GF-D8 (cell line): ENCODE measurements at regions not wholly inside any gene's neighbourhood (a gene's known extent, or its start where the extent isn't known, plus 50 kb on each side); places are given as distances from the start of the nearest gene placed in this dataset.
"Not testable (repeated sequence)": the region's sequence is repeated elsewhere in the genome, so short reads cannot be mapped to it uniquely, and the experiment has no call there.

ENCODE experiments used
- DNase-seq: peaks from one replicate; lab custom pipeline; 2025; lab: John Stamatoyannopoulos, UW

- DNase-seq, result no peak
Observed at GRCh38 chr11:98155696-98156095, 865.1 kb upstream of the CNTN5 start.

GRCh38 chr11:98177925-98178324 is 842.8 kb upstream of the CNTN5 start:
- DNase-seq, result no peak

- DNase-seq, result no peak
Observed at GRCh38 chr11:98180511-98180910, 840.2 kb upstream of the CNTN5 start.

GRCh38 chr11:98180921-98181320 is 839.8 kb upstream of the CNTN5 start:
- DNase-seq, result no peak

- DNase-seq, result no peak
Observed at GRCh38 chr11:98183034-98183433, 837.7 kb upstream of the CNTN5 start.

- DNase-seq, result no peak
Observed at GRCh38 chr11:98185245-98185644, 835.5 kb upstream of the CNTN5 start.

GRCh38 chr11:98194611-98195010 is 826.1 kb upstream of the CNTN5 start:
- DNase-seq, result no peak

- DNase-seq, result no peak
Observed at GRCh38 chr11:98195300-98195699, 825.4 kb upstream of the CNTN5 start.

- no peak for DNase-seq
Observed at GRCh38 chr11:98207086-98207485, 813.7 kb upstream of the CNTN5 start.

GRCh38 chr11:98227278-98227677 is 793.5 kb upstream of the CNTN5 start:
- no peak for DNase-seq

GRCh38 chr11:98230678-98231077 is 790.1 kb upstream of the CNTN5 start:
- no peak for DNase-seq

GRCh38 chr11:98234698-98235097 is 786.1 kb upstream of the CNTN5 start:
- no peak for DNase-seq

GRCh38 chr11:98243897-98244296 is 776.9 kb upstream of the CNTN5 start:
- no peak for DNase-seq

- DNase-seq, result no peak
Observed at GRCh38 chr11:98260983-98261382, 759.8 kb upstream of the CNTN5 start.

- no peak for DNase-seq
Observed at GRCh38 chr11:98277251-98277912, 743.4 kb upstream of the CNTN5 start.

GRCh38 chr11:98289617-98290263 is 731.0 kb upstream of the CNTN5 start:
- DNase-seq, result no peak

- DNase-seq, result no peak
Observed at GRCh38 chr11:98296091-98296880, 724.5 kb upstream of the CNTN5 start.

- no peak for DNase-seq
Observed at GRCh38 chr11:98300719-98301118, 720.0 kb upstream of the CNTN5 start.

GRCh38 chr11:98307827-98308491 is 712.8 kb upstream of the CNTN5 start:
- no peak for DNase-seq

GRCh38 chr11:98330306-98330705 is 690.4 kb upstream of the CNTN5 start:
- DNase-seq, result not testable (repeated sequence)

GRCh38 chr11:98358551-98358950 is 662.2 kb upstream of the CNTN5 start:
- DNase-seq, result no peak

- DNase-seq, result no peak
Observed at GRCh38 chr11:98365190-98365589, 655.6 kb upstream of the CNTN5 start.

GRCh38 chr11:98365941-98366340 is 654.8 kb upstream of the CNTN5 start:
- DNase-seq, result no peak
